Activated CD8-positive, alpha-beta T cell treated with anti-CD3 and anti-CD28 coated beads for 36 hours (primary cell): ENCODE measurements at regions not wholly inside any gene's neighbourhood (a gene's known extent, or its start where the extent isn't known, plus 50 kb on each side); places are given as distances from the start of the nearest gene placed in this dataset.

Source experiments
- ATAC-seq: fragments of 200-7000 bp; cut with Tn5 transposase; one replicate; pipeline ENCODE4 v1.10.0; 2021; ENCODE audit warnings: mild to moderate bottlenecking, moderate library complexity
- CTCF ChIA-PET: fragments of 350-600 bp; sonication (Branson Sonifier 250); formaldehyde crosslinking; loops from one replicate; lab custom pipeline; 2021; ENCODE audit warnings: antibody characterized with exemption; lab: Charles Lee
- POLR2A ChIA-PET: fragments of 350-600 bp; sonication (Branson Sonifier 250); formaldehyde crosslinking; loops from one replicate; lab custom pipeline; 2021; ENCODE audit warnings: antibody characterized with exemption; lab: Charles Lee
- DNase-seq: peaks from one replicate; pipeline ENCODE4 v3.0.0-alpha.2; 2020
- H3K27ac Mint-ChIP-seq: one replicate; pipeline ENCODE4 v1.8.0; 2021; ENCODE audit warnings: mild to moderate bottlenecking, mixed read lengths
- H3K27me3 Mint-ChIP-seq: one replicate; pipeline ENCODE4 v1.8.0; 2021; ENCODE audit warnings: mixed read lengths
- H3K36me3 Mint-ChIP-seq: one replicate; pipeline ENCODE4 v1.8.0; 2021; ENCODE audit warnings: low read depth, mixed read lengths
- H3K4me1 Mint-ChIP-seq: one replicate; pipeline ENCODE4 v1.8.0; 2021; ENCODE audit warnings: low read depth, mixed read lengths
- H3K4me3 Mint-ChIP-seq: one replicate; pipeline ENCODE4 v1.8.0; 2021; ENCODE audit warnings: mild to moderate bottlenecking, moderate library complexity, mixed read lengths
- H3K9me3 Mint-ChIP-seq: one replicate; pipeline ENCODE4 v1.8.0; 2021; ENCODE audit warnings: mixed read lengths
- intact Hi-C: fragments of 100-400 bp; cut with micrococcal nuclease; formaldehyde crosslinking; loops from one replicate; pipeline ENCODE4 v1.10.0; 2022
- TF ChIP-seq, protein P1 (sequence below): fragments of 200-600 bp; IDR thresholded peaks from one replicate; pipeline ENCODE4 v1.8.0; 2022; ENCODE audit warnings: antibody characterized with exemption, mild to moderate bottlenecking

DNA sequence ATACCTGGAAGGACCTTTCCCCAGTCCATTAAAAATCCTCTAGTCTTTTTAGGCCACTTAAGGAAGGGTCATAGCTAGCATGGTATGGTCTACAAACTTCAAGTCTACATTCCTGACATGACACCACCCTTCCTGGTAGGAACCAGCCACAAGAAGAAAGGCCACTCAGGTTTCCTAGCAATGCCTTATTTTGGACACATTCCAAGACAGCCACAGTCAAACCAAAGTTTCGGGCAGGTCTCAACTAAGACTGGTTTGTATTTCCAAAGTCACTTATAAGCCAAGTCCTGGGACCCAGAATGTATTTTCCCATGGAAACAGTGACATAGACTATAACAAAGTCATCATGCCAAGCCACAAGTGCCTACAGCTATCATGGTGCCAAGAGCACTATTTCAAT is 50.6 kb upstream of the SLC44A3 start:
- H3K36me3 Mint-ChIP-seq: no peaks in the 10 kb centered on the region
- ChIA-PET CTCF (no interaction called here), POLR2A (no interaction called here)
- no peaks in the 10 kb centered on the region for H3K9me3 Mint-ChIP-seq
- H3K4me1 Mint-ChIP-seq: no peaks in the 10 kb centered on the region
- H3K27ac Mint-ChIP-seq: no peak overlapping the region
- intact Hi-C loops: no loop called here
- peaks cover 5% of the 10 kb centered on the region for H3K27me3 Mint-ChIP-seq
- ATAC-seq (no peak), DNase-seq (no peak)
- no peak overlapping the region for H3K4me3 Mint-ChIP-seq
- TF ChIP-seq, protein P1, sequence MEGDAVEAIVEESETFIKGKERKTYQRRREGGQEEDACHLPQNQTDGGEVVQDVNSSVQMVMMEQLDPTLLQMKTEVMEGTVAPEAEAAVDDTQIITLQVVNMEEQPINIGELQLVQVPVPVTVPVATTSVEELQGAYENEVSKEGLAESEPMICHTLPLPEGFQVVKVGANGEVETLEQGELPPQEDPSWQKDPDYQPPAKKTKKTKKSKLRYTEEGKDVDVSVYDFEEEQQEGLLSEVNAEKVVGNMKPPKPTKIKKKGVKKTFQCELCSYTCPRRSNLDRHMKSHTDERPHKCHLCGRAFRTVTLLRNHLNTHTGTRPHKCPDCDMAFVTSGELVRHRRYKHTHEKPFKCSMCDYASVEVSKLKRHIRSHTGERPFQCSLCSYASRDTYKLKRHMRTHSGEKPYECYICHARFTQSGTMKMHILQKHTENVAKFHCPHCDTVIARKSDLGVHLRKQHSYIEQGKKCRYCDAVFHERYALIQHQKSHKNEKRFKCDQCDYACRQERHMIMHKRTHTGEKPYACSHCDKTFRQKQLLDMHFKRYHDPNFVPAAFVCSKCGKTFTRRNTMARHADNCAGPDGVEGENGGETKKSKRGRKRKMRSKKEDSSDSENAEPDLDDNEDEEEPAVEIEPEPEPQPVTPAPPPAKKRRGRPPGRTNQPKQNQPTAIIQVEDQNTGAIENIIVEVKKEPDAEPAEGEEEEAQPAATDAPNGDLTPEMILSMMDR: no peak

DNA sequence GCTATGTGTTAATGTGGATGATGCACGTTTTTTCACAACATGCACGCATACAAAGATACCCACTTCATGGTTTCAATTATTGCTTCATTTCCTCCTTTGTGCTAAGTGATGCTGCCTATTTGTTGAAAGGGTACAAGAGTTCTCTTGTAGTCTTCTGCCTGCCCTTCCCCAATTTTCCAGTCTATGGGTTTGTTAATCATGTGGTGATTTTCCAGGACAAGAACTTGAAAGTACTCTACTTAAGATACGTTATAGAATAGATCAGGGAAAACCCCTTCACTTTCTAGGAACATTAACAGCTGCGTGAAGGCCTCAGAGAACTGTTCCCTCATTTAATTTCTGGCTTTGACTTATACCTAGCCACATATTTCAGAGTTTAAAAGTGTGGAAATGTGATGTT is 52.1 kb upstream of the SLC44A3 start:
- TF ChIP-seq, protein P1: no peak
- Mint-ChIP-seq H3K27me3 (peaks cover 5% of the 10 kb centered on the region), H3K4me1 (no peaks in the 10 kb centered on the region), H3K4me3 (no peak overlapping the region), H3K27ac (no peak overlapping the region), H3K36me3 (no peaks in the 10 kb centered on the region), H3K9me3 (peaks cover 2% of the 10 kb centered on the region)
- DNase-seq (no peak), ATAC-seq (no peak)
- POLR2A ChIA-PET: no interaction called here
- intact Hi-C loops: no loop called here
- CTCF ChIA-PET: no interaction called here

DNA sequence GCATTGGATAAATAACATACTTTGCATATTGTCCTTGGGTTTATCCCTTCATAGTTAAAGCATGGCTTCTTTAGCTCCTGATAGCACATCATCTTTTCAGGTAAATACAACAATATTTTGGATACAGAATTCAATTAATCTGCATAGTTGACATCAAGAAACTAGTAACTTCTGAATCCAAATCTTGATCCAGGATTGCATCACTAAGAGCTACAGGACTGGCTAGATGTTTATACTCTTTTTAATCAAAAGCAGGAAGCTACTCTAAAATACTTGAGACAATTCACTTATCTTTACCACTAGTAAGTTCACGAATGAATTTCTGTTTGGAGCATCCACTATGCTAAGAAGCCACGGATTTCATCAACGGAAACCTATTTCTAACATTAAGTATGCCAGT is 54.2 kb upstream of the SLC44A3 start:
- Mint-ChIP-seq H3K4me1 (no peaks in the 10 kb centered on the region), H3K4me3 (no peak overlapping the region), H3K36me3 (no peaks in the 10 kb centered on the region), H3K9me3 (peaks cover 2% of the 10 kb centered on the region), H3K27ac (no peak overlapping the region), H3K27me3 (peaks cover 9% of the 10 kb centered on the region)
- ChIA-PET CTCF (interaction anchor here (0.6 to 1.0 kb wide), 2 partner anchors 235 to 277 kb away, joined by 4 read pairs; no protein-coding TSS in a partner anchor), POLR2A (no interaction called here)
- ATAC-seq (no peak), DNase-seq (no peak)
- intact Hi-C loops: no loop called here
- TF ChIP-seq, protein P1: no peak

DNA sequence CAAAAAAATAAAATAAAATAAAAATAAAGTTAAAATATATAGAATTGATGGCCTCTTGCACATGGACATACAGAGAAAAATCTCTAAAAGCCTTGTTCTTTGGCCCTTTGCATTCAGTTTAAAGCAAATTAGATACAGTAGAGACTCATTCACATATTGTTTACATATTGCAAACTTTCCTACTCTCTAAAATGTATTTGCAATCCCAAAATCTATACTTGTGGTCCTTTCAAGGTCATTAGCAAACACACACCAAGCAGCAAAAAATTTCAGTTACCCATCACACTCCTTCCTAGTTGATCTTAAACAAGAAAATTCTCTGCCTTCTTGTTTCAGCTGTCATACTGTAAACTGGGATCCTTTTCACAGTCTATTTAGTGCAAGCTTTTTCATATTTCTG is 61.0 kb upstream of the SLC44A3 start:
- Mint-ChIP-seq H3K4me3 (no peak overlapping the region), H3K27me3 (peaks cover 17% of the 10 kb centered on the region), H3K4me1 (peaks cover 4% of the 10 kb centered on the region), H3K36me3 (no peaks in the 10 kb centered on the region), H3K9me3 (peaks cover 2% of the 10 kb centered on the region), H3K27ac (no peak overlapping the region)
- ATAC-seq: no peak
- ChIA-PET CTCF (no interaction called here), POLR2A (no interaction called here)
- TF ChIP-seq, protein P1: no peak
- intact Hi-C loops: no loop called here
- DNase-seq: no peak

DNA sequence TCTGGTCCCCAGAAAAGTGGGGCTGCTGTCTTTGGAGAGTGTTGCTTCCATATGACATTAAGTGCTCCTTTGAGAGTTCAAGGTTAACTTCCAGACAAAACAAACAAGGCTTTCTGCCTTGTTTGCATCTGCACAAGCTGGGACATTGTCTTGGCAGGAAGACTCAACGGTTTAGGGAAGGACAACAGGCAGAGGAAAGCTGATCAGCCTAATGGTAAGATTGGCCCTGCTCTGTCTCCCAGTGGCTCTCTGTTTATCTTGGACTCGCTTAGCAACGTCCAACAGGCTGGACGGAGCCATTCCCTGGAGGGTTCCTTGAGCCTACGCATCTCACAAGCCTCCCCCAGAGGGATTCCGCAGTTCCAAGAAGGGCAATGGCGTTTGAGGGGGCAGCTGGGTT is 62.2 kb upstream of the SLC44A3 start:
- Mint-ChIP-seq H3K4me1 (peaks cover 4% of the 10 kb centered on the region), H3K27ac (no peak overlapping the region), H3K36me3 (no peaks in the 10 kb centered on the region), H3K9me3 (no peaks in the 10 kb centered on the region), H3K4me3 (no peak overlapping the region), H3K27me3 (peaks cover 21% of the 10 kb centered on the region)
- TF ChIP-seq, protein P1: no peak
- intact Hi-C loops: no loop called here
- ATAC-seq (no peak), DNase-seq (no peak)
- ChIA-PET CTCF (no interaction called here), POLR2A (no interaction called here)
